22Rv1 (cell line): ENCODE measurements at regions not wholly inside any gene's neighbourhood (a gene's known extent, or its start where the extent isn't known, plus 50 kb on each side); places are given as distances from the start of the nearest gene placed in this dataset.
"Not testable (repeated sequence)": the region's sequence is repeated elsewhere in the genome, so short reads cannot be mapped to it uniquely, and the experiment has no call there.

Experiments used
- H3K27ac ChIP-seq: fragments of 450-650 bp; 2 replicates; pipeline ENCODE4 v1.5.1; 2017
- ZFX ChIP-seq: fragments of 450-650 bp; IDR thresholded peaks from 2 replicates; pipeline ENCODE4 v1.6.1; 2017; ENCODE audit warnings: antibody characterized with exemption, borderline replicate concordance
- TF ChIP-seq, protein P1 (sequence below): fragments of 450-650 bp; IDR thresholded peaks from 2 replicates; pipeline ENCODE4 v1.5.1; 2017; ENCODE audit warnings: mild to moderate bottlenecking

DNA sequence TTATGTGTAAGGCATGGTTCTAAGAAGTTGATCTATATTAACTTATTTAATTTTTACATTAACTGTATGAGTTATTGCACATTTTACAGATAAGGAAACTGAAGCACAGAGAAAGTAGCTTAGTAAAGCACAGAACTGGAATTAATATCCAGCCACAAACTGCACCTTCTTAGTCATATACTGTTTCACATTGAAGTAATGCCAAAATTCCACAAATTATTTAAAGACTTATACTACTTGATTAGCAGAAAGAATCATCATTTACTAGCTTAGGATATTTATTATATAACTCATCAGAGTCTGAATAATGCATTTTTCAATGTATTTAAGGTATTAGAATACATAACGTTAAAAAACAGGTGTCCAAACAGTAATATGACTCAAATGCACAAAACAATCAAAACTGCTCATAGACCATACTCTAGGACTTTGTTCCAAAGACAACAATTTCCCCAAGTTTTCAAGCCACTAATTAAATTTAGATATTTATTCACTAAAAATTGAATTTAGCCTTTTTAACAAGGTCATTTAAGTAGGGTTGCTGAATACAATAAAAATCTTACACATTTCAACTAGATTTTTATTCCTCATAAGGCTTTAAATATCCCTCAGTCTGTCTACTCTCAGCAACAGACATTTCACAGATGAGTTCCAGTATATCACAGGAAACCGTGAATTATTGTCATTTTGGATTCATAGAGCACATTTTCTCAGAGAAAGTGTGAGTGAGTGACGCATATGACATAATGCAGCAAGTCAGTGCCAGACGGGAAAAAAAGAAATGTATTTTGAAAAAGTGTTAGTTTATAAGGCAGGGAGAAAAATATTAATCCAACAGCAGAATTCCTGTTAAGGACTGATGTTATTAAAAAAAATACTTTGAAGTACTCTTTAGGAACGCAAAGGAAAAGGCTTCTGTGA is 782.5 kb downstream of the TMTC2 start:
- no peak overlapping the region for H3K27ac ChIP-seq
- no peak for TF ChIP-seq ZFX
- TF ChIP-seq, protein P1, sequence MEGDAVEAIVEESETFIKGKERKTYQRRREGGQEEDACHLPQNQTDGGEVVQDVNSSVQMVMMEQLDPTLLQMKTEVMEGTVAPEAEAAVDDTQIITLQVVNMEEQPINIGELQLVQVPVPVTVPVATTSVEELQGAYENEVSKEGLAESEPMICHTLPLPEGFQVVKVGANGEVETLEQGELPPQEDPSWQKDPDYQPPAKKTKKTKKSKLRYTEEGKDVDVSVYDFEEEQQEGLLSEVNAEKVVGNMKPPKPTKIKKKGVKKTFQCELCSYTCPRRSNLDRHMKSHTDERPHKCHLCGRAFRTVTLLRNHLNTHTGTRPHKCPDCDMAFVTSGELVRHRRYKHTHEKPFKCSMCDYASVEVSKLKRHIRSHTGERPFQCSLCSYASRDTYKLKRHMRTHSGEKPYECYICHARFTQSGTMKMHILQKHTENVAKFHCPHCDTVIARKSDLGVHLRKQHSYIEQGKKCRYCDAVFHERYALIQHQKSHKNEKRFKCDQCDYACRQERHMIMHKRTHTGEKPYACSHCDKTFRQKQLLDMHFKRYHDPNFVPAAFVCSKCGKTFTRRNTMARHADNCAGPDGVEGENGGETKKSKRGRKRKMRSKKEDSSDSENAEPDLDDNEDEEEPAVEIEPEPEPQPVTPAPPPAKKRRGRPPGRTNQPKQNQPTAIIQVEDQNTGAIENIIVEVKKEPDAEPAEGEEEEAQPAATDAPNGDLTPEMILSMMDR: no peak

DNA sequence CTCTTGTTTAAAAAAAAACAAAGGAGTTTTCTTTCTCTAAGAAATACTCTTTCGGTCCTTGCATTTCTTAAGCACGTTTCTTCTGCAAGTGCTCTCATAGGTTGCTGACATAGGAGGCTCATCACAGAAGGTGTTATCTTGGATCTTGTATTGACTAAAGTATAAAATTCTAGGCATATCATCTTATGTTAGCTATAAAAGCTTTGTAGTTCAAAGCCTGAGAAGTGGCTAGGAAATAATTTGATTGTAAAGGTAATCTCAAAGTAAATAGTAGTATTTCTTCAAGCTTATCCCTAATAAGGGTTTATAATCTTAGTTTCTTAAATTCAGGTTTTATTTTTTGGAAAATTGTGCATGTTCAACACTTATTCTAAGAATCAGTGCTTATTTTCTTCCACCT is 778.9 kb downstream of the TMTC2 start:
- TF ChIP-seq, protein P1: no peak
- TF ChIP-seq ZFX: no peak
- H3K27ac ChIP-seq: no peak overlapping the region

DNA sequence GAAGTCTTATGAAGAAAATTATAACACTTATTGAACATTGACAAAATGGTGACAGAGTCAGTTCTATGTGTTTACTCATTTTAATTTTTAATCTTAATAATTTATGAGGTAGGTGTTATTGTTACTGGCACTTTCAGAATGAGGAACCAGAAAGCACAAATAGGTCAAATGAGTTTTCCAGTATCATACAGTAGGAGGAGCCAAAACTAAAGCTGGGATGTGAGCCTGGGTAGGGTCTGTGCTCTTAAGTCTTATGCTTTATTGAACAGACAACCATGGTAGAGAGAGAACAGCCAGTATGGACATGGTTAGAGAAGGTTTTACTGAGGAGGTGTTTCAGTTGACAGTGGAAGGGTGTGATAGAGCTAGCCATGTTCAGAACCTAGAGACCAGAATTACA is 775.7 kb downstream of the TMTC2 start:
- no peak for TF ChIP-seq ZFX
- TF ChIP-seq, protein P1: peak; percentile 59
- no peak overlapping the region for H3K27ac ChIP-seq

DNA sequence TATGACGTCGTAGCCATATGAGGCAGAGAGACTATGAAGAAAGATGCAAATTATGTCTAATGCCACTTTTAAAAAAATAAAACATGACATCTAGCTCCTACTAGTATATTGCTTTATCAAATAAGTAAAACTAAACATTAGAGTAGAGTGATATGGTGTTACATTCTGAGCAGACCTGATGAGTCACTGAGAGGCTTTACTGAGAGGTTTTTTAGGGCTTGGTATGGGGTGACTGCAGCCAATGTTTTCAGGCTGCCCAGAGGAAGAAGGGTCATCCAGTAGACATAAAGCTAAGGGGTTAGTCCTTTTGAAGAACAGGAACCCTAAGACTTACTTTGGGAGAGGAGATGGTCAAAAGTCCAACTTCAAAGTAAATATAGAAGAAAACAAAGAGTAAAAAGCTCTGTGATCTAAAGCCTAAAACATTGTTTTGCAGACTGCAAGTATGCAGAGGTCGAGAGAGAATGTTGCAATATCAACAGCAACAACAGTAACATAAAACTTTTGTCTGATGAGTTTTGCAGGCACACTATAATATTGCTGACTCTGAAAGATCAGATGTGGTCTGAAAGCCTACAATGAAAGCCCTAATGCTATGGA is 774.7 kb downstream of the TMTC2 start:
- H3K27ac ChIP-seq: no peak overlapping the region
- no peak for TF ChIP-seq ZFX

DNA sequence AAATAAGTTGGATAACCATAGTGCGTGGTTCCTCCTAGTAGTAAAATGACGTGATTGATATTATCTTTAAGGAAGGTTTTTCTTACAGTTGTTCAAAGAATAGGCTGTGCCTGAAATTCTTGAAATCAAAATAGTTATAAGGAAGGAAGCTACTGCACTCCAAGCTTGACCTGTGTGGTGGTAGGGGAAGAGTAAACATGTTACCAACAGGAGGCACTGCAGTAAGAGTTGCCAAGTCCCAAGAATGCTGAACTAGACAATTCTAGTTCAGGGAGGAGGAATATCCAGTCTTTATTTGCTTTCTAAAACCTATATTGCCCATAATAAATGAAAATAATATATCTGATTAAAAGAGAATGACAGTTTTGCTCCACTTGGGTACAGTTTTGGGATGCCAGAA is 764.5 kb downstream of the TMTC2 start:
- no peak overlapping the region for H3K27ac ChIP-seq
- TF ChIP-seq, protein P1: peak; percentile 35
- no peak for TF ChIP-seq ZFX

DNA sequence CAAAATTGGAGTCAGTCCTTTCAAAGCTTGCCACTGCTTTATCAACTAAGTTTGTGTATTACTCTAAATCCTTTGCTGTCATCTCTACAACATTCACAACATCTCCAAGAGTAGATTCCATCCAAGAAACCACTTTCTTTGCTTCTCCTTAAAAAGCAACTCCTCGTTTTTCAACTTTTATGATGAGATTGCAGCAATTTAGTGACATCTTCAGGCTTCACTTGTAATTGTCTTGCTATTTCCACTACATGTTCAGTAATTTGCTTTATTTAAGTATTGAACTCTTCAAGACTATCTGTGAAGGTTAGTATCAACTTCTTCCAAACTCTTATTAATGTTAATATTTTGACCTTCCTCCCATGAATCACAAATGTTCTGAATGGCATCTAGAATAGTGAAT is 747.9 kb downstream of the TMTC2 start:
- TF ChIP-seq, protein P1: peak; percentile 16; the same call in 1 of the 2 replicates
- TF ChIP-seq ZFX: no peak

DNA sequence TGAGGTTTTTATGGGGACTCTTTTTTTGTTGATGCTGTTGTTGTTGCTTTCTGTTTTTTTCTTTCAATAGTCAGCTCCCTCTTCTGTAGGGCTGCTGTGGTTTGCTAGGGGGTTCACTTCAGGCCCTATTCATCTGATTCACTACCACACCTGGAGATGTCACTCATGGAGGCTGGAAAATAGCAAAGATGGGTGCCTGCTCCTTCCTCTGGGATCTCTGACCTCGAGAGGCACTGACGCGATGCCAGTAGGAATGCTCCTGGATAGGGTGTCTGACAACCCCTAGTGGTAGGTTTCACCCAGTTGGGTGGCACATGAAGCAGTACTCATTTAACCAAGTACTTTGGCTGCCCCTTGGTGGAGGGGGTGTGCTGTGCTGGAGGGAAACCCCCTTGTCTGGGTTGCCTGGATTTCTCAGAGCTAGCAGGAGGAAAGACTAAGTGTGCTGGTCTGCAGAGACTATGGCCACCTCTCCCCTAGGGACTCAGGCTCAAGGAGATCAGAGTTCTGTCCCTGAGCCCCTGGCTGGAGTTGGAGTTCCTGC is 745.5 kb downstream of the TMTC2 start:
- no peak for TF ChIP-seq ZFX
- TF ChIP-seq, protein P1: no peak

More for the DNA sequence above, 747.9 kb downstream of the TMTC2 start:
- H3K27ac ChIP-seq: no peak overlapping the region

DNA sequence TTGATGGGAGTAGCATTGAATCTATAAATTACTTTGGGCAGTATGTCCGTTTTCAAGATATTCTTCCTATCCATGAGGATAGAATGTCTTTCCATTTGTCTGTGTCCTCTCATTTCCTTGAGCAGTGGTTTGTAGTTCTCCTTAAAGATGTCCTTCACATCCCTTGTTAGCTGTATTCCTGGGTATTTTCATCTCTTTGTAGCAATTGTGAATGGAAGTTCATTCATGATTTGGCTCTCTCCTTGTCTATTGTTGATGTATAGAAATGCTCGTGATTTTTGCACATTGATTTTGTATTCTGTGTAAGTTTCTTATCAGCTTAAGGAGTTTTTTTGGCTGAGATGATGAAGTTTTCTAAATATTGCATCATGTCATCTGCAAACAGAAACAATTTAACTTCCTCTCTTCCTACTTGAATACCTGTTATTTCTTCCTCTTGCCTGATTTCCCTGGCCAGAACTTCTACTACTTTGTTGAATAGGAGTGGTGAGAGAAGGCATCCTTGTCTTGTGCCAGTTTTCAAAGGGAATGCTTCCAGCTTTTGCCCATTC is 741.0 kb downstream of the TMTC2 start:
- not testable (repeated sequence) for H3K27ac ChIP-seq

More for the DNA sequence above, 745.5 kb downstream of the TMTC2 start:
- no peak overlapping the region for H3K27ac ChIP-seq
